ENCODE measurements at regions not wholly inside any gene's neighbourhood (a gene's known extent, or its start where the extent isn't known, plus 50 kb on each side); places are given as distances from the start of the nearest gene placed in this dataset.

GRCh38 chr14:71373773-71374172 is 466.5 kb downstream of the PCNX1 start:
- Mint-ChIP-seq H3K4me3 (no peak overlapping the region), H3K4me1 (ENCODE audit: low read depth) (peaks cover 42% of the 10 kb centered on the region), H3K27me3 (no peaks in the 10 kb centered on the region), H3K27ac (no peak overlapping the region), H3K36me3 (ENCODE audit: low read depth) (peaks cover 28% of the 10 kb centered on the region), H3K9me3 (peaks cover 16% of the 10 kb centered on the region)
- no peak for DNase-seq

GRCh38 chr14:71374989-71375388 is 467.7 kb downstream of the PCNX1 start:
- H3K4me3 Mint-ChIP-seq = no peak overlapping the region
- no peak for DNase-seq
- H3K9me3 Mint-ChIP-seq = peaks cover 16% of the 10 kb centered on the region
- H3K27me3 Mint-ChIP-seq = no peaks in the 10 kb centered on the region
- no peak overlapping the region for H3K27ac Mint-ChIP-seq
- H3K36me3 Mint-ChIP-seq (ENCODE audit: low read depth) = peaks cover 34% of the 10 kb centered on the region
- peaks cover 48% of the 10 kb centered on the region for H3K4me1 Mint-ChIP-seq (ENCODE audit: low read depth)

- DNase-seq = no peak
- Mint-ChIP-seq H3K4me1 (ENCODE audit: low read depth) (peaks cover 34% of the 10 kb centered on the region), H3K27ac (no peak overlapping the region), H3K4me3 (no peak overlapping the region), H3K36me3 (ENCODE audit: low read depth) (peaks cover 31% of the 10 kb centered on the region), H3K9me3 (peaks cover 14% of the 10 kb centered on the region), H3K27me3 (no peaks in the 10 kb centered on the region)
Observed at GRCh38 chr14:71377099-71377498, 469.8 kb downstream of the PCNX1 start.

- Mint-ChIP-seq H3K27me3 (no peaks in the 10 kb centered on the region), H3K9me3 (peaks cover 14% of the 10 kb centered on the region), H3K36me3 (ENCODE audit: low read depth) (peaks cover 30% of the 10 kb centered on the region), H3K4me3 (no peak overlapping the region), H3K4me1 (ENCODE audit: low read depth) (peaks cover 30% of the 10 kb centered on the region), H3K27ac (no peak overlapping the region)
- DNase-seq = no peak
Observed at GRCh38 chr14:71380271-71380670, 473.0 kb downstream of the PCNX1 start.

- Mint-ChIP-seq H3K4me3 (no peak overlapping the region), H3K27ac (no peak overlapping the region), H3K4me1 (ENCODE audit: low read depth) (peaks cover 34% of the 10 kb centered on the region), H3K27me3 (no peaks in the 10 kb centered on the region), H3K36me3 (ENCODE audit: low read depth) (peaks cover 26% of the 10 kb centered on the region), H3K9me3 (peaks cover 7% of the 10 kb centered on the region)
- DNase-seq = no peak
Observed at GRCh38 chr14:71381814-71382213, 474.6 kb downstream of the PCNX1 start.

- H3K9me3 Mint-ChIP-seq = peaks cover 6% of the 10 kb centered on the region
- peaks cover 34% of the 10 kb centered on the region for H3K4me1 Mint-ChIP-seq (ENCODE audit: low read depth)
- peaks cover 25% of the 10 kb centered on the region for H3K36me3 Mint-ChIP-seq (ENCODE audit: low read depth)
- H3K27me3 Mint-ChIP-seq = no peaks in the 10 kb centered on the region
- H3K4me3 Mint-ChIP-seq = no peak overlapping the region
- no peak overlapping the region for H3K27ac Mint-ChIP-seq
- DNase-seq = no peak
Observed at GRCh38 chr14:71382315-71382714, 475.1 kb downstream of the PCNX1 start.

GRCh38 chr14:71383510-71383909 is 476.3 kb downstream of the PCNX1 start:
- H3K4me1 Mint-ChIP-seq (ENCODE audit: low read depth) = peaks cover 35% of the 10 kb centered on the region
- no peaks in the 10 kb centered on the region for H3K27me3 Mint-ChIP-seq
- DNase-seq = no peak
- no peak overlapping the region for H3K27ac Mint-ChIP-seq
- H3K4me3 Mint-ChIP-seq = no peak overlapping the region
- H3K9me3 Mint-ChIP-seq = no peaks in the 10 kb centered on the region
- peaks cover 13% of the 10 kb centered on the region for H3K36me3 Mint-ChIP-seq (ENCODE audit: low read depth)

GRCh38 chr14:71384007-71384845 is 477.0 kb downstream of the PCNX1 start:
- Mint-ChIP-seq H3K4me3 (no peak overlapping the region), H3K36me3 (ENCODE audit: low read depth) (peaks cover 10% of the 10 kb centered on the region), H3K27ac (peak overlapping the region; percentile 28), H3K9me3 (no peaks in the 10 kb centered on the region), H3K4me1 (ENCODE audit: low read depth) (peaks cover 34% of the 10 kb centered on the region), H3K27me3 (no peaks in the 10 kb centered on the region)
- DNase-seq = no peak

- H3K27me3 Mint-ChIP-seq = no peaks in the 10 kb centered on the region
- no peak overlapping the region for H3K27ac Mint-ChIP-seq
- H3K4me3 Mint-ChIP-seq = no peak overlapping the region
- DNase-seq = no peak
- no peaks in the 10 kb centered on the region for H3K9me3 Mint-ChIP-seq
- H3K4me1 Mint-ChIP-seq (ENCODE audit: low read depth) = peaks cover 32% of the 10 kb centered on the region
- peaks cover 7% of the 10 kb centered on the region for H3K36me3 Mint-ChIP-seq (ENCODE audit: low read depth)
Observed at GRCh38 chr14:71387753-71388152, 480.5 kb downstream of the PCNX1 start.

- Mint-ChIP-seq H3K27ac (no peak overlapping the region), H3K9me3 (no peaks in the 10 kb centered on the region), H3K4me1 (ENCODE audit: low read depth) (peaks cover 32% of the 10 kb centered on the region), H3K4me3 (no peak overlapping the region), H3K36me3 (ENCODE audit: low read depth) (peaks cover 7% of the 10 kb centered on the region), H3K27me3 (no peaks in the 10 kb centered on the region)
- no peak for DNase-seq
Observed at GRCh38 chr14:71388336-71388735, 481.1 kb downstream of the PCNX1 start.

GRCh38 chr14:71388862-71389261 is 481.6 kb downstream of the PCNX1 start:
- H3K4me1 Mint-ChIP-seq (ENCODE audit: low read depth) = peaks cover 31% of the 10 kb centered on the region
- H3K27me3 Mint-ChIP-seq = no peaks in the 10 kb centered on the region
- no peak overlapping the region for H3K4me3 Mint-ChIP-seq
- no peak overlapping the region for H3K27ac Mint-ChIP-seq
- no peak for DNase-seq
- no peaks in the 10 kb centered on the region for H3K9me3 Mint-ChIP-seq
- peaks cover 7% of the 10 kb centered on the region for H3K36me3 Mint-ChIP-seq (ENCODE audit: low read depth)

GRCh38 chr14:71394386-71394785 is 487.1 kb downstream of the PCNX1 start:
- H3K4me3 Mint-ChIP-seq = no peak overlapping the region
- H3K36me3 Mint-ChIP-seq (ENCODE audit: low read depth) = no peaks in the 10 kb centered on the region
- H3K9me3 Mint-ChIP-seq = no peaks in the 10 kb centered on the region
- no peak for DNase-seq
- no peaks in the 10 kb centered on the region for H3K27me3 Mint-ChIP-seq
- H3K27ac Mint-ChIP-seq = no peak overlapping the region
- peaks cover 29% of the 10 kb centered on the region for H3K4me1 Mint-ChIP-seq (ENCODE audit: low read depth)

GRCh38 chr14:71395151-71395604 is 487.9 kb downstream of the PCNX1 start:
- Mint-ChIP-seq H3K36me3 (ENCODE audit: low read depth) (no peaks in the 10 kb centered on the region), H3K27ac (peak overlapping the region; percentile 64), H3K4me1 (ENCODE audit: low read depth) (peaks cover 35% of the 10 kb centered on the region), H3K9me3 (no peaks in the 10 kb centered on the region), H3K4me3 (no peak overlapping the region), H3K27me3 (no peaks in the 10 kb centered on the region)
- DNase-seq = no peak

- Mint-ChIP-seq H3K27ac (no peak overlapping the region), H3K9me3 (no peaks in the 10 kb centered on the region), H3K4me3 (no peak overlapping the region), H3K4me1 (ENCODE audit: low read depth) (peaks cover 38% of the 10 kb centered on the region), H3K27me3 (no peaks in the 10 kb centered on the region), H3K36me3 (ENCODE audit: low read depth) (no peaks in the 10 kb centered on the region)
- DNase-seq = no peak
Observed at GRCh38 chr14:71395636-71396035, 488.4 kb downstream of the PCNX1 start.

GRCh38 chr14:71396050-71396677 is 488.9 kb downstream of the PCNX1 start:
- Mint-ChIP-seq H3K9me3 (no peaks in the 10 kb centered on the region), H3K36me3 (ENCODE audit: low read depth) (no peaks in the 10 kb centered on the region), H3K4me1 (ENCODE audit: low read depth) (peaks cover 43% of the 10 kb centered on the region), H3K4me3 (no peak overlapping the region), H3K27me3 (no peaks in the 10 kb centered on the region), H3K27ac (no peak overlapping the region)
- no peak for DNase-seq

All from activated T-cell treated with anti-CD3 and anti-CD28 coated beads, Interleukin-2, amount 50 U/mL, for 24 hours (primary cell).